Uterus (tissue), 2 donors: ENCODE measurements at regions not wholly inside any gene's neighbourhood (a gene's known extent, or its start where the extent isn't known, plus 50 kb on each side); places are given as distances from the start of the nearest gene placed in this dataset.

Experiments used
- CTCF ChIP-seq, 4 experiments: fragments of 200-600 bp in 2 of 4; fragments of 450-650 bp in 2 of 4; sonication (generic) in 2 of 4; IDR thresholded peaks; one replicate each; pipeline ENCODE4 v1.5.1; 2016 to 2019; ENCODE audit warnings: antibody characterized with exemption in 4 of 4, mild to moderate bottlenecking in 2 of 4, moderate library complexity in 1 of 4
- POLR2A ChIP-seq, 2 donors: fragments of 450-650 bp; IDR thresholded peaks; one replicate each; pipeline ENCODE4 v1.6.1; 2016; ENCODE audit warnings: antibody characterized with exemption in 2 of 2, mild to moderate bottlenecking in 1 of 2, moderate library complexity in 1 of 2

GRCh38 chr2:84144345-84144744 lies 314.7 kb downstream of the SUCLG1 start:
- no peak for TF ChIP-seq POLR2A (IDR thresholded peaks at IDR 0.05)
- TF ChIP-seq CTCF (IDR thresholded peaks at IDR 0.05): no peak
